Lung (tissue), 11 donors: ENCODE measurements at regions not wholly inside any gene's neighbourhood (a gene's known extent, or its start where the extent isn't known, plus 50 kb on each side); places are given as distances from the start of the nearest gene placed in this dataset.

Experiments used
- ATAC-seq: fragments of 200-7000 bp; cut with Tn5 transposase; one replicate; pipeline ENCODE4 v1.9.1; 2020; ENCODE audit warnings: moderate number of reproducible peaks; ENCODE audit not compliant: insufficient read depth, low FRiP score
- DNase-seq, 3 donors: peaks; one replicate each; pipeline ENCODE4 v3.0.0-alpha.2; 2013 to 2017
- H3K27ac ChIP-seq, 2 donors: one replicate each; pipeline ENCODE4 v1.5.1; 2013; ENCODE audit warnings: mild to moderate bottlenecking in 2 of 2, moderate library complexity in 2 of 2, control low read depth in 1 of 2, inconsistent platforms in 1 of 2, low read depth in 1 of 2, low read length in 1 of 2
- H3K27me3 ChIP-seq, 3 donors: one replicate each; pipeline ENCODE4 v1.5.1; 2013; ENCODE audit warnings: low read length in 2 of 3; ENCODE audit not compliant: control insufficient read depth in 3 of 3, insufficient read depth in 3 of 3
- H3K36me3 ChIP-seq, 4 donors: one replicate each; pipeline ENCODE4 v1.5.1; 2013; ENCODE audit warnings: low read length in 4 of 4, mild to moderate bottlenecking in 1 of 4, moderate library complexity in 1 of 4; ENCODE audit not compliant: control insufficient read depth in 4 of 4, insufficient read depth in 4 of 4
- H3K4me1 ChIP-seq, 5 donors: one replicate each; pipeline ENCODE4 v1.5.1; 2013; ENCODE audit warnings: low read length in 5 of 5, mild to moderate bottlenecking in 2 of 5, moderate library complexity in 1 of 5; ENCODE audit not compliant: control insufficient read depth in 5 of 5, insufficient read depth in 5 of 5
- H3K4me3 ChIP-seq: one replicate; pipeline ENCODE4 v1.5.1; 2013; ENCODE audit warnings: mild to moderate bottlenecking, control low read depth, moderate library complexity
- H3K9ac ChIP-seq, 2 donors: one replicate each; pipeline ENCODE4 v1.5.1; 2013; ENCODE audit warnings: low read length in 2 of 2, control low read depth in 1 of 2; ENCODE audit not compliant: insufficient read depth in 1 of 2
- H3K9me3 ChIP-seq, 4 donors: one replicate each; pipeline ENCODE4 v1.5.1; 2013; ENCODE audit warnings: low read length in 3 of 4, mild to moderate bottlenecking in 1 of 4, moderate library complexity in 1 of 4; ENCODE audit not compliant: control insufficient read depth in 4 of 4, insufficient read depth in 3 of 4
- WGBS, 2 donors: extraction: QIAGEN DNeasy Blood & Tissue Kit; methylation state at CpG; one replicate each; pipeline ENCODE4 v1.1.7; 2013; 5-methylcytosine and 5-hydroxymethylcytosine counted together
- TF ChIP-seq, protein P1 (sequence below): IDR thresholded peaks from 2 replicates; pipeline ENCODE4 v1.5.1; 2012; ENCODE audit warnings: mild to moderate bottlenecking; ENCODE audit errors: control extremely low read depth, extremely low read depth
- donor health status: control.
- donor health status: control.
- donor health status: Bipolar disorder and iron deficiency.
- donor health status: healthy.
- donor health status: DM: yes; HTN: yes; CAD: no.

GRCh38 chr6:71179249-71179885, 109.2 kb upstream of the OGFRL1 start:
- Histone ChIP-seq H3K4me1 (no peaks in the 10 kb centered on the region), H3K9me3 (peaks cover 0 to 2% (median under 1%) of the 10 kb centered on the region in 4 donors), H3K9ac (no peak overlapping the region), H3K4me3 (no peak overlapping the region), H3K27ac (no peak overlapping the region), H3K36me3 (no peaks in the 10 kb centered on the region), H3K27me3 (no peaks in the 10 kb centered on the region)
- WGBS, 2 donors: 60 to 64% methylated on average over 5 of the region's 5 CpGs
- TF ChIP-seq, protein P1, sequence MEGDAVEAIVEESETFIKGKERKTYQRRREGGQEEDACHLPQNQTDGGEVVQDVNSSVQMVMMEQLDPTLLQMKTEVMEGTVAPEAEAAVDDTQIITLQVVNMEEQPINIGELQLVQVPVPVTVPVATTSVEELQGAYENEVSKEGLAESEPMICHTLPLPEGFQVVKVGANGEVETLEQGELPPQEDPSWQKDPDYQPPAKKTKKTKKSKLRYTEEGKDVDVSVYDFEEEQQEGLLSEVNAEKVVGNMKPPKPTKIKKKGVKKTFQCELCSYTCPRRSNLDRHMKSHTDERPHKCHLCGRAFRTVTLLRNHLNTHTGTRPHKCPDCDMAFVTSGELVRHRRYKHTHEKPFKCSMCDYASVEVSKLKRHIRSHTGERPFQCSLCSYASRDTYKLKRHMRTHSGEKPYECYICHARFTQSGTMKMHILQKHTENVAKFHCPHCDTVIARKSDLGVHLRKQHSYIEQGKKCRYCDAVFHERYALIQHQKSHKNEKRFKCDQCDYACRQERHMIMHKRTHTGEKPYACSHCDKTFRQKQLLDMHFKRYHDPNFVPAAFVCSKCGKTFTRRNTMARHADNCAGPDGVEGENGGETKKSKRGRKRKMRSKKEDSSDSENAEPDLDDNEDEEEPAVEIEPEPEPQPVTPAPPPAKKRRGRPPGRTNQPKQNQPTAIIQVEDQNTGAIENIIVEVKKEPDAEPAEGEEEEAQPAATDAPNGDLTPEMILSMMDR: no peak
- ATAC-seq (no peak), DNase-seq (no peak)

GRCh38 chr6:71181565-71181964, 107.0 kb upstream of the OGFRL1 start:
- Histone ChIP-seq H3K4me1 (no peaks in the 10 kb centered on the region), H3K9ac (no peak overlapping the region), H3K36me3 (no peaks in the 10 kb centered on the region), H3K27ac (no peak overlapping the region), H3K9me3 (peaks cover 0 to 1% (median 0%) of the 10 kb centered on the region in 4 donors), H3K27me3 (no peaks in the 10 kb centered on the region), H3K4me3 (no peak overlapping the region)
- TF ChIP-seq, protein P1: no peak
- WGBS, 2 donors: 78 to 95% methylated on average over 1 of the region's 1 CpG
- ATAC-seq: no peak
- no peak for DNase-seq

GRCh38 chr6:71187141-71187540, 101.5 kb upstream of the OGFRL1 start:
- Histone ChIP-seq H3K27ac (no peak overlapping the region), H3K4me1 (no peaks in the 10 kb centered on the region), H3K9me3 (no peaks in the 10 kb centered on the region), H3K9ac (no peak overlapping the region), H3K36me3 (no peaks in the 10 kb centered on the region), H3K27me3 (no peaks in the 10 kb centered on the region), H3K4me3 (no peak overlapping the region)
- TF ChIP-seq, protein P1: no peak
- WGBS, 2 donors: 29 to 64% methylated on average over 3 of the region's 3 CpGs
- ATAC-seq (no peak), DNase-seq (no peak)

GRCh38 chr6:71190809-71191208, 97.8 kb upstream of the OGFRL1 start:
- H3K9ac ChIP-seq: no peak overlapping the region
- peak in 2 of 3 donors; percentile 59 to 67 for DNase-seq
- H3K9me3 ChIP-seq: no peaks in the 10 kb centered on the region

More at GRCh38 chr6:71190809-71191208, 97.8 kb upstream of the OGFRL1 start:
- H3K4me3 ChIP-seq: no peak overlapping the region
- H3K36me3 ChIP-seq: no peaks in the 10 kb centered on the region
- 13% methylated on average over 3 of the region's 3 CpGs for WGBS, 2 donors
- TF ChIP-seq, protein P1: peak; percentile 9
- H3K27ac ChIP-seq: no peak overlapping the region
- no peaks in the 10 kb centered on the region for H3K27me3 ChIP-seq
- no peak for ATAC-seq
- H3K4me1 ChIP-seq: no peaks in the 10 kb centered on the region
